Activated T-helper 17 cell treated with anti-CD3 and anti-CD28 coated beads, Interleukin-2, amount 50 U/mL, for 72 hours (primary cell): ENCODE measurements at regions not wholly inside any gene's neighbourhood (a gene's known extent, or its start where the extent isn't known, plus 50 kb on each side); places are given as distances from the start of the nearest gene placed in this dataset.
"Not testable (repeated sequence)": the region's sequence is repeated elsewhere in the genome, so short reads cannot be mapped to it uniquely, and the experiment has no call there.

Source experiments
- ATAC-seq: fragments of 150-1000 bp; cut with Tn5 transposase; replicated peaks from 2 replicates; pipeline ENCODE4 v1.10.0; 2021; ENCODE audit warnings: mild to moderate bottlenecking, moderate library complexity
- H3K27ac Mint-ChIP-seq: one replicate; pipeline ENCODE4 v1.8.0; 2022; ENCODE audit warnings: mixed read lengths
- H3K27me3 Mint-ChIP-seq: one replicate; pipeline ENCODE4 v1.8.0; 2022; ENCODE audit warnings: mixed read lengths
- H3K36me3 Mint-ChIP-seq: one replicate; pipeline ENCODE4 v1.8.0; 2022; ENCODE audit warnings: low read depth, mild to moderate bottlenecking, mixed read lengths
- H3K4me1 Mint-ChIP-seq: one replicate; pipeline ENCODE4 v1.8.0; 2022; ENCODE audit warnings: mixed read lengths
- H3K4me3 Mint-ChIP-seq: one replicate; pipeline ENCODE4 v1.8.0; 2022; ENCODE audit warnings: mild to moderate bottlenecking, mixed read lengths
- H3K9me3 Mint-ChIP-seq: one replicate; pipeline ENCODE4 v1.8.0; 2022; ENCODE audit warnings: mixed read lengths

DNA sequence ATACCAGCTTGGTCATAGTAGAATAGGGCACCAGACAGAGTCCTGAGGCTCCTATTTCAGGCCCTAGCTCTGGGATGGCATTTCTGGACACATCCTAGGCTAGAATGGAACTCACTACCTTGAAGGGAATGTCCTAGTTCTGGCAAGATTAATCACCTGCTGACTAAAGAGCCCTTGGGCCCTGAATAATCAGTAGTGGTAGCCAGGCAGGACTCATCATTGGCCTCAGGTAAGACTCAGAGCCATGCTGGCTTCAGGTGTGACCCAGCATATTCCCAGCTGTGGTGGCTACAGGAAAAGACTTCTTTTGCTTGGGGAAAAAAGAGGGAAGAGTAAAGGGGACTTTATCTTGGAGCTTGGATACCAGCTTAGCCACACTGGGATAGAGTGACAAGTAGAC is 131.0 kb upstream of the SRD5A2 start:
- no peak overlapping the region for H3K4me3 Mint-ChIP-seq
- no peak overlapping the region for H3K27ac Mint-ChIP-seq
- H3K4me1 Mint-ChIP-seq, result no peaks in the 10 kb centered on the region
- no peak for ATAC-seq
- peaks cover 4% of the 10 kb centered on the region for H3K9me3 Mint-ChIP-seq
- H3K27me3 Mint-ChIP-seq, result peaks cover 14% of the 10 kb centered on the region
- H3K36me3 Mint-ChIP-seq, result no peaks in the 10 kb centered on the region

- Mint-ChIP-seq H3K27me3 (peaks cover 16% of the 10 kb centered on the region), H3K27ac (no peak overlapping the region), H3K4me1 (no peaks in the 10 kb centered on the region), H3K9me3 (peaks cover 4% of the 10 kb centered on the region), H3K36me3 (no peaks in the 10 kb centered on the region), H3K4me3 (no peak overlapping the region)
- ATAC-seq, result no peak
These were observed 129.4 kb upstream of the SRD5A2 start for GRCh38 chr2:31710121-31710520.

GRCh38 chr2:31707992-31708391 is 127.3 kb upstream of the SRD5A2 start:
- Mint-ChIP-seq H3K36me3 (no peaks in the 10 kb centered on the region), H3K27me3 (peaks cover 11% of the 10 kb centered on the region), H3K4me3 (no peak overlapping the region), H3K27ac (no peak overlapping the region), H3K9me3 (peaks cover 3% of the 10 kb centered on the region), H3K4me1 (no peaks in the 10 kb centered on the region)
- no peak for ATAC-seq

DNA sequence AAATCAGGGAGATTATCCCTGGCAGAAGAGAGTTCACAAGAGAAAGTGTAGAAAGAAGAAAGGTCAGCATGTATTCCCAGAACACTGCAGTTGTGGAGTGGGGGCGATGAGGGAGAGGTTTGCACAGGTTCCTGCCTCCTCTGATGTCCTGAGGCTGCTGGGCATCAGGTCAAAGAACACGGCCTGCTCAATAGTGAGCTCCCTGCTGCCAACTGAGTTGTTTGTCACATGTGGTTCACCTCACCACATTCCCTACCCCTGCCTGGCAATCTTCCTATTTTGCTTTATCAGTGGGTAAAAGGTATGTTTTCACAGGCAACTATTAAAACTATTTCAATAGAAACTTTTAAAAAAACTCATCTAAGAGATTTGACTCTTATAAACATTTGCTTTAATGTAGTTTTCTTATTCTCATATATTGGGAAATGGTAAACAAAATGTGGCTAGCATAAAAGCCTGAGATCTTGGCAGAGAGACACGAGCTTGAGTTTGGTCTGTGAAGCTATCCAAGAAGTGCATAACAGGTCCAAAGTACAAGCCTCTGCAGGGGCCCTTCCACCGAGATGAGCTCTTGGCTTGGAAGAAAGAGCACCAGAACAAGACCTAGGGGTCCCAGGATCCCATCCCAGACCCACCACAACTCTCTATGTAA is 123.9 kb upstream of the SRD5A2 start:
- Mint-ChIP-seq H3K4me1 (no peaks in the 10 kb centered on the region), H3K27ac (no peak overlapping the region), H3K4me3 (no peak overlapping the region), H3K9me3 (peaks cover 13% of the 10 kb centered on the region), H3K36me3 (no peaks in the 10 kb centered on the region), H3K27me3 (peaks cover 8% of the 10 kb centered on the region)
- no peak for ATAC-seq

DNA sequence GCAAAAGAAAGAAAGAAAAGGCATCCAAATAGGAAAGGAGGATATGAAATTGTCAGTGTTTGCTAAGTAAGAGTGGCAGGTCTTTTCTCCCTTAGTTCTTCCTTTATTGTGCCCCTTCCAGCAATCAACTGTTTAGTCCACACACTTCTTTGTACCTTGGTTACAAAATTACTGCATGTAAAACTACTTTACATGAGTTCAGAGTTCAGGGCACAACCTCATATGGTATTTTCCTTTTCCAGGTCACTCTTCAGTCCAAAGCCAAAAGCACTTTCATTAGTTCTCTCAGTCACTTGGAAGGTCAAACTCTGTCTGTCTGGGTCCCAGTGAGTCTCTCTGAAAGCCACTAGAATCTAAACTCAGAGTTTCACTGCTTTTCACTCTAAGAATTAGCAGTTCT is 122.5 kb upstream of the SRD5A2 start:
- no peaks in the 10 kb centered on the region for H3K36me3 Mint-ChIP-seq
- H3K27ac Mint-ChIP-seq, result no peak overlapping the region
- peaks cover 8% of the 10 kb centered on the region for H3K27me3 Mint-ChIP-seq

GRCh38 chr2:31698722-31699121 is 118.0 kb upstream of the SRD5A2 start:
- Mint-ChIP-seq H3K4me3 (no peak overlapping the region), H3K27ac (no peak overlapping the region), H3K4me1 (no peaks in the 10 kb centered on the region), H3K27me3 (no peaks in the 10 kb centered on the region), H3K9me3 (peaks cover 34% of the 10 kb centered on the region), H3K36me3 (no peaks in the 10 kb centered on the region)
- no peak for ATAC-seq

More for the DNA sequence above, 122.5 kb upstream of the SRD5A2 start:
- ATAC-seq, result no peak
- no peaks in the 10 kb centered on the region for H3K4me1 Mint-ChIP-seq
- no peak overlapping the region for H3K4me3 Mint-ChIP-seq
- H3K9me3 Mint-ChIP-seq, result peaks cover 20% of the 10 kb centered on the region

DNA sequence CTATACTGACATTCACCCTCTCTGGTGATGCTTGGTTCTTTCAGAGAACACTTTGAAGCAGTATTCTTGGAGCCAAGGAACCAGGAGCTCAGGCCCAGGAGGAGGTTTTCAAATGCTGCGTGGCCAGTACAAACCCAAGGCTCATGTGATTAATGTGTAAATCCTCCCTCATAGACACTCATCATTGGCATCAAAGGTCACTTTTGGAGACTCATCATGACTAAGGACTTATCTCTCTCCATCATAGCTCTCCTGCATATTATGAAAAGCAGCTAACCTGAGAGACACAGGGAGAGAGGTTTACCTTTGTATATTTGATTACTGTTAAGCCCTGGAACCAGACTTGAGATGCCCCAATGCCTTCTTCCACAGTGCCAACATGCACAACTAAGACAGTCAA is 115.3 kb upstream of the SRD5A2 start:
- ATAC-seq, result no peak
- H3K4me3 Mint-ChIP-seq, result no peak overlapping the region
- H3K36me3 Mint-ChIP-seq, result no peaks in the 10 kb centered on the region
- no peaks in the 10 kb centered on the region for H3K4me1 Mint-ChIP-seq
- no peaks in the 10 kb centered on the region for H3K27me3 Mint-ChIP-seq
- peaks cover 39% of the 10 kb centered on the region for H3K9me3 Mint-ChIP-seq
- no peak overlapping the region for H3K27ac Mint-ChIP-seq

DNA sequence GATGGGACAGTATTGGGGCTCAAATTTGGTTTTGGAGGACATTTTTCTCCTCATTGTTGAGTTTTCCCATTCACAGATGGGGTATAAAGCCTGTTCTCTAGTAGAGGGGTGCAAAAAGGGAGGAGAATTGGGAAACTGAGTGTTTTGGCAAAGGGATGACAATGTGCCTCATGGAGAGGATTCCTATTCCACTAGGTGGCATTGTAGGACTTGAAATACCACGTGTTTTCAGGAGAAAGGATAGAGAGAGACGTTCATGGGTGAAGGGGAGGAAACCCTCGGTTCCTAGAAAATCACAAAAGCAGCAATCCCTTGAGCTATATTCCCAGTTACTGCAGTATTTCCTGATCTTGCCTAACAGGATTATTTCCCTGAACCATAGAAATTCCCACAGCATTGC is 113.7 kb upstream of the SRD5A2 start:
- H3K36me3 Mint-ChIP-seq, result no peaks in the 10 kb centered on the region
- H3K4me1 Mint-ChIP-seq, result no peaks in the 10 kb centered on the region
- H3K9me3 Mint-ChIP-seq, result peaks cover 31% of the 10 kb centered on the region

DNA sequence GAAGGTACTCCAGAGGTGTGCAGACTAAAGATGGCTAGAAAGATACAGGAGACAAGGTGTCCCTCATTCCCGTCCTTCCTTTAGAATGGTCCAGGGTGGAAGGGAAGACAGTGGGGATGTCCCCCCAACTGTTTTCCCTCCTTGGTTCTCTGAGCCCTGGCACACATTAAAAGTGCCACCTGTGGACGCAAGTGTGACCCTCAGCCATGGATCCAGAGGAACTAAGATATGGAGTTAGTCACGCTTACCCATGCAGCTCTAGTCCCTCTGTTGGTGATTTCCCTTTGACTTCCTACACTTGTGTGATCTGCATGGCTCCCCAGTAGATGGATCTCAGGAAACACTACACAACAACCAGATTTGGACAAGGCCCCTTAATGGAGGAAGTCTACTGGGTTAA is 113.1 kb upstream of the SRD5A2 start:
- Mint-ChIP-seq H3K4me3 (no peak overlapping the region), H3K9me3 (peaks cover 27% of the 10 kb centered on the region), H3K27ac (no peak overlapping the region), H3K27me3 (no peaks in the 10 kb centered on the region), H3K36me3 (no peaks in the 10 kb centered on the region), H3K4me1 (no peaks in the 10 kb centered on the region)
- ATAC-seq, result no peak

More for the DNA sequence above, 113.7 kb upstream of the SRD5A2 start:
- no peak overlapping the region for H3K27ac Mint-ChIP-seq
- no peak overlapping the region for H3K4me3 Mint-ChIP-seq
- no peak for ATAC-seq
- H3K27me3 Mint-ChIP-seq, result no peaks in the 10 kb centered on the region

DNA sequence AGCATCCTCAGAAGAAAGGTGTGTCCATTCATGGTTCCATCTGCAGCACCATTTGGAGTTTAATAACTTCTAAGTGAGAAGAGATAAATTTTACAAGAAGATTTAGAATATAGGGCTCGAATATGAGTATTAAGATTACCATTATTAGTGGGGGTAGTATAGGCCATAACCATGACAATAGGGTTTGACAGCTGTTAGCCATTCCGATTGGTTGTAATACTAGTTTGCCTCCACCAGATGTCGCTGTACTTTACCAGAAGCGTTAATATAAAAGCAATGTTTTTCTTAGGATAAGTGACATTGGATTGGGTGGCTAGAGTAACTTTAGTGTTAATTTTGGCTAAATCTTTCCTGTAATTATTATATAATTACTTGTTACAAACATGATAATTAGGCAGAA is 107.5 kb upstream of the SRD5A2 start:
- Mint-ChIP-seq H3K27ac (no peak overlapping the region), H3K4me3 (no peak overlapping the region), H3K4me1 (no peaks in the 10 kb centered on the region), H3K9me3 (peaks cover 18% of the 10 kb centered on the region), H3K27me3 (peaks cover 13% of the 10 kb centered on the region), H3K36me3 (no peaks in the 10 kb centered on the region)
- ATAC-seq, result no peak

DNA sequence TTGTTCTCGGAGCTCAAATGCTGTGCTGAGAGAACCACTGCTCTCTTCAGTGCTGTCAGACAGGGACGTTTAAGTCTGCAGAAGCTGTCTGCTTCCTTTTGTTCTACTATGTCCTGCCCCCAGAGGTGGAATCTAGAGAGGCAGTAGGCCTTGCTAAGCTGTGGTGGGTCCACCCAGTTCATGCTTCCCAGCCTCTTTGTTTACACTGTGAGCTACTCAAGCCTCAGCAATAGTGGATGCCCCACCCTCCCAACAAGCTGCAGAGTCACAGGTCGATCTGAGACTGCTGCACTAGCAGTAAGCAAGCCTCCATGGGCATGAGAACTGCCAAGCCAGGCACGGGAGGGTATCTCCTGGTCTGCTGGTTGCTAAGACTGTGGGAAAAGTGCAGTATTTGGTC is 102.8 kb upstream of the SRD5A2 start:
- not testable (repeated sequence) for H3K4me3 Mint-ChIP-seq, H3K36me3 Mint-ChIP-seq, H3K27ac Mint-ChIP-seq, ATAC-seq, H3K4me1 Mint-ChIP-seq
- H3K27me3 Mint-ChIP-seq, result peaks cover 20% of the 10 kb centered on the region
- peaks cover 22% of the 10 kb centered on the region for H3K9me3 Mint-ChIP-seq

GRCh38 chr2:31675485-31675901 is 94.8 kb upstream of the SRD5A2 start:
- Mint-ChIP-seq H3K4me3 (no peak overlapping the region), H3K4me1 (no peaks in the 10 kb centered on the region), H3K27ac (no peak overlapping the region), H3K36me3 (no peaks in the 10 kb centered on the region), H3K27me3 (no peaks in the 10 kb centered on the region), H3K9me3 (peaks cover 6% of the 10 kb centered on the region)
- ATAC-seq, result no peak

GRCh38 chr2:31674446-31674845 is 93.7 kb upstream of the SRD5A2 start:
- no peak for ATAC-seq
- Mint-ChIP-seq H3K4me3 (no peak overlapping the region), H3K27me3 (no peaks in the 10 kb centered on the region), H3K27ac (no peak overlapping the region), H3K4me1 (no peaks in the 10 kb centered on the region), H3K9me3 (peaks cover 6% of the 10 kb centered on the region), H3K36me3 (no peaks in the 10 kb centered on the region)

DNA sequence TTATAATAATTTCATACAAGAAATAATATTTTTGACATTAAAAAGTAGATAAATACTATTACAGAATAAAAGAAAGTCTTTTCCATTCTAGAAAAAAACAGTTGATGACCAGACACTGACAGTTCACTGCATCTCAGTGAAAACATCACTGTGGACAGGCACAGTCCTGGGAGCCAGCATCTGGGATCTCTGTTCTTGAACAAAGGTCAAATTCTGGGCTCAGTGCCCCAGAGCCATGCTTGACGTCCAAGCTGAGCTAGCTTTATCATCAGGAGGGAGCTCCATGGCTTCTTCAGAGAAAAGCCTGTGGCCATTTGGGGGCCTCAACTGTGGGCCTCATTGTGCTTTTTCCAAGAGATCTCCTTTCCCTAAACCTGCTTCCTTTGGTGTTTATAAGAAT is 86.1 kb upstream of the SRD5A2 start:
- no peaks in the 10 kb centered on the region for H3K4me1 Mint-ChIP-seq
- peaks cover 4% of the 10 kb centered on the region for H3K27me3 Mint-ChIP-seq
- no peak overlapping the region for H3K4me3 Mint-ChIP-seq
- ATAC-seq, result no peak
- H3K9me3 Mint-ChIP-seq, result peaks cover 3% of the 10 kb centered on the region
- H3K27ac Mint-ChIP-seq, result no peak overlapping the region
- no peaks in the 10 kb centered on the region for H3K36me3 Mint-ChIP-seq

GRCh38 chr2:31664949-31665724 is 84.4 kb upstream of the SRD5A2 start:
- Mint-ChIP-seq H3K4me1 (no peaks in the 10 kb centered on the region), H3K27me3 (peaks cover 4% of the 10 kb centered on the region), H3K4me3 (no peak overlapping the region), H3K9me3 (no peaks in the 10 kb centered on the region), H3K27ac (no peak overlapping the region), H3K36me3 (no peaks in the 10 kb centered on the region)
- no peak for ATAC-seq
